PC-3 (cell line): ENCODE measurements at regions not wholly inside any gene's neighbourhood (a gene's known extent, or its start where the extent isn't known, plus 50 kb on each side); places are given as distances from the start of the nearest gene placed in this dataset.

ENCODE experiments used
- CTCF ChIP-seq: fragments of 300-600 bp; sonication (generic); conservative IDR thresholded peaks from 2 replicates; pipeline ENCODE4 v1.5.1; 2017; ENCODE audit warnings: antibody characterized with exemption, low read depth, mild to moderate bottlenecking, low read length
- EZH2phosphoT487 ChIP-seq: fragments of 300-600 bp; sonication (generic); IDR thresholded peaks from 2 replicates; pipeline ENCODE4 v1.6.1; 2018; ENCODE audit warnings: mild to moderate bottlenecking, antibody characterized with exemption, low read length, borderline replicate concordance

- TF ChIP-seq CTCF (no peak), EZH2phosphoT487 (no peak)
Observed at GRCh38 chr7:132653366-132653930, 77.2 kb upstream of the PLXNA4 start.
